Astrocyte of the spinal cord (primary cell): ENCODE measurements at regions not wholly inside any gene's neighbourhood (a gene's known extent, or its start where the extent isn't known, plus 50 kb on each side); places are given as distances from the start of the nearest gene placed in this dataset.

Experiments used
- DNase-seq: peaks from one replicate; pipeline ENCODE4 v3.0.0; 2011; ENCODE audit warnings: low read depth, low spot score
- H3K4me3 ChIP-seq: 2 replicates; pipeline ENCODE4 v1.5.1; 2011; ENCODE audit warnings: low read depth, mild to moderate bottlenecking, low read length, moderate library complexity
- in situ Hi-C: cut with HindIII; loops from 2 replicates; pipeline ENCODE4 v1.10.0; 2017; ENCODE audit warnings: low sequenced_read_pairs
- TF ChIP-seq, protein P1 (sequence below): IDR thresholded peaks from 2 replicates; pipeline ENCODE4 v1.5.1; 2012; ENCODE audit warnings: low read depth, mild to moderate bottlenecking, low read length, inconsistent platforms

DNA sequence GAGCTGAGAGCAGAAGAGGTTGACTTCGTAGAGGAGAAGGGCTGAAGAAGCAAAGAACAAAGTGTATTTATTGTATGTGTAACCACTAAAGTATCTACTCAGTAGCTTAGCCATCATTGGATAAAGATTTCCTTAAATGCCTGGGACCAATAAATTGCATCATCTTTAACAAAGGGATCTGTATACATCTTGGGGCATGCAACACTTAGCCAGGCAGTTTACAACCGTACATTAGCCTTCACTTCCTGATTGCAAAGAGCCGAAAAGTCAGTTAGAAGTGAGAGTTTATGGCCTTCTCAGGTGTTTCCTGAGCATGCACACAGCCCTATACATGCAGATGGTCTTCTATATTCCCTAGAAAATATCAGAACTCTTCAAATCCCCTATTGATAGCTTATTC is 68.0 kb upstream of the MAGED1 start:
- in situ Hi-C loops = no loop called here
- no peak overlapping the region for H3K4me3 ChIP-seq
- no peak for DNase-seq
- TF ChIP-seq, protein P1, sequence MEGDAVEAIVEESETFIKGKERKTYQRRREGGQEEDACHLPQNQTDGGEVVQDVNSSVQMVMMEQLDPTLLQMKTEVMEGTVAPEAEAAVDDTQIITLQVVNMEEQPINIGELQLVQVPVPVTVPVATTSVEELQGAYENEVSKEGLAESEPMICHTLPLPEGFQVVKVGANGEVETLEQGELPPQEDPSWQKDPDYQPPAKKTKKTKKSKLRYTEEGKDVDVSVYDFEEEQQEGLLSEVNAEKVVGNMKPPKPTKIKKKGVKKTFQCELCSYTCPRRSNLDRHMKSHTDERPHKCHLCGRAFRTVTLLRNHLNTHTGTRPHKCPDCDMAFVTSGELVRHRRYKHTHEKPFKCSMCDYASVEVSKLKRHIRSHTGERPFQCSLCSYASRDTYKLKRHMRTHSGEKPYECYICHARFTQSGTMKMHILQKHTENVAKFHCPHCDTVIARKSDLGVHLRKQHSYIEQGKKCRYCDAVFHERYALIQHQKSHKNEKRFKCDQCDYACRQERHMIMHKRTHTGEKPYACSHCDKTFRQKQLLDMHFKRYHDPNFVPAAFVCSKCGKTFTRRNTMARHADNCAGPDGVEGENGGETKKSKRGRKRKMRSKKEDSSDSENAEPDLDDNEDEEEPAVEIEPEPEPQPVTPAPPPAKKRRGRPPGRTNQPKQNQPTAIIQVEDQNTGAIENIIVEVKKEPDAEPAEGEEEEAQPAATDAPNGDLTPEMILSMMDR = no peak

DNA sequence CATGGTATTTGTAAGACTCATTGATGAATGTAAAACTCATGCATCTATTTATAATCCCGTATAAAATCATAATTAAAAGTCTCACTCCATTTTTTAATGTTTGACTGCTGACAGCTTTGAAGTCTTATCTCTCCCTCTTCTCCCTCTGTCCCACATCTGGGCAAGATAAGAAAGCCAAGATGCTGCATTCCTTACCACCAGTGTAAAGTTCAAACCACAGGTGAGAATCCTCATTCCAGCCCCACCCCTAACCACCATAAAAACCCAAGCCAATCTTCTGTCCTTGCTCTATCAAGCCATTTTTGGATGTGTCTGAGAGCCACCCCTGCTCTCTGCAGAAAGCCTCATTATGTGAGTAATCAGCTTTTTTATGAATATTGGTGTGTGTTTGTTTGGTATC is 59.3 kb upstream of the MAGED1 start:
- TF ChIP-seq, protein P1 = no peak
- in situ Hi-C loops = no loop called here
- no peak for DNase-seq
- H3K4me3 ChIP-seq = no peak overlapping the region

DNA sequence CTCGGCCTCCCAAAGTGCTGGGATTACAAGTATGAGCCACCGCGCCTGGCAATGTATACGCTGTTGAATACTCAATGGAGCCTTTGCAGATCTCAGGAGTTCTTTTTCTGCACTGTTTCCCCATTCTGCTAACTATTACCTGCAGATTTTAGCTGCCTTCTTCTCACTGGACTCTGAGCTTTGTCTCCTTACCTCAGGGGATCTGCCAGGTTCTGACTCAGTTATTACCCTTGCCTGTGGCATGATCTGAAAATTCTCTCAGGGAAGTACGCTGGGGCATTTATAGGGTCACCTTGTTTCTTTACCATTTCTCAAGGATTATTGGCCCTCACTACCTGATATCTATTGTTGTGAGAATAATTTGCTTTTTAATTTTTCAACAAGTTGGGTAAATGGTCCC is 56.6 kb upstream of the MAGED1 start:
- DNase-seq = no peak
- in situ Hi-C loops = no loop called here
- no peak overlapping the region for H3K4me3 ChIP-seq
- TF ChIP-seq, protein P1 = no peak

DNA sequence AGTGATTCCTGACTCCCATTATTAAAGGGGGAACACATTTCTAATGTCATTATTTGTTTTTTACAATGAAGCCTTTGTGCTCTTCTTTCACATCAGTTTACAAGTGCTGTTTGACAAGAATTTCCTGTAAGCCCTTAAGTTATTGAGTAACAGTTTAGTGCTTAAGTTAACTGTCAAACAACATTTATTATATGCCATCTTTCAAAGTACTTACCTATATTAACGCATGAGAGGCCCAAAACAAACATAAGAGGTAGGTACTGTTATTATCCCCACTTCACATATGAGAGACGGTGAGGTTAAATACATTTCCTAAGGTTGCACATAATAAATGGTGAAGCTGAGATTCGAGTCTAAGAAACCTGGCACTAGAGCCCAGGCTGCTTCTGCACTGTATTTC is 56.0 kb upstream of the MAGED1 start:
- TF ChIP-seq, protein P1 = no peak
- no peak for DNase-seq
- in situ Hi-C loops = no loop called here
- H3K4me3 ChIP-seq = no peak overlapping the region

DNA sequence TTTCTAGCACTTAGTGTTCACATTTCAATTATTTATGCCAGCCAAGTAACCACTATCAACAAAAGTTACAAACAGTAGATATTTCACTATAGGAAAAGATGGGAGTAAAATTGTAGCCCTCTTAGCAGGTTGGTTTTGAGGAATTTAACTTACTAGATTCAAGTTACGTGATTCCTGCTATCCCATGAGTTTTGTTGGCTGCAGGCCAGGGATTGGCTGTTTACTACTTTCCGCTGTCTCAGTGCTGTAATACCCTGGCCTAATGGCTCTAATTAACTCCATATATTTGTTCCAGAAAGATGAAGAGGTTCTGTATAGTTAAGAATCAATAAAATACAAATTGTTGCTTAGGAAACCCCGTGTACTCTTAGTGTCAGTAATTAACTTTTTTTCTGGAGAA is 55.5 kb upstream of the MAGED1 start:
- no peak overlapping the region for H3K4me3 ChIP-seq
- in situ Hi-C loops = no loop called here
- peak; percentile 48 for DNase-seq
- TF ChIP-seq, protein P1 = no peak
